Stimulated activated CD4-positive, alpha-beta T cell treated with anti-CD3 and anti-CD28 coated beads, Interleukin-2, amount 100 ng/mL, for 48 hours (primary cell): ENCODE measurements at regions not wholly inside any gene's neighbourhood (a gene's known extent, or its start where the extent isn't known, plus 50 kb on each side); places are given as distances from the start of the nearest gene placed in this dataset.
"Not testable (repeated sequence)": the region's sequence is repeated elsewhere in the genome, so short reads cannot be mapped to it uniquely, and the experiment has no call there.

Experiments
- DNase-seq, 2 donors: peaks; one replicate each; pipeline ENCODE4 v3.0.0-alpha.2; 2020

- no peak for DNase-seq
Measured at GRCh38 chr3:22401499-22401898, 650.5 kb upstream of the ZNF385D start.

- DNase-seq = no peak
Measured at GRCh38 chr3:22414239-22414638, 663.2 kb upstream of the ZNF385D start.

GRCh38 chr3:22416838-22417446 lies 665.9 kb upstream of the ZNF385D start:
- not testable (repeated sequence) for DNase-seq

GRCh38 chr3:22419261-22419660 lies 668.3 kb upstream of the ZNF385D start:
- DNase-seq = no peak

- DNase-seq = no peak
Measured at GRCh38 chr3:22421589-22421988, 670.6 kb upstream of the ZNF385D start.

- DNase-seq = no peak
Measured at GRCh38 chr3:22431334-22431733, 680.3 kb upstream of the ZNF385D start.

- DNase-seq = no peak
Measured at GRCh38 chr3:22439626-22440025, 688.6 kb upstream of the ZNF385D start.

- no peak for DNase-seq
Measured at GRCh38 chr3:22441711-22442110, 690.7 kb upstream of the ZNF385D start.

GRCh38 chr3:22443571-22444233 lies 692.7 kb upstream of the ZNF385D start:
- DNase-seq = no peak

GRCh38 chr3:22445336-22445735 lies 694.3 kb upstream of the ZNF385D start:
- not testable (repeated sequence) for DNase-seq

GRCh38 chr3:22450786-22451400 lies 699.9 kb upstream of the ZNF385D start:
- DNase-seq = no peak

- no peak for DNase-seq
Measured at GRCh38 chr3:22451501-22451900, 700.5 kb upstream of the ZNF385D start.

- DNase-seq = no peak
Measured at GRCh38 chr3:22453906-22454535, 703.0 kb upstream of the ZNF385D start.

- DNase-seq = no peak
Measured at GRCh38 chr3:22469995-22470394, 719.0 kb upstream of the ZNF385D start.

- no peak for DNase-seq
Measured at GRCh38 chr3:22471557-22471956, 720.5 kb upstream of the ZNF385D start.

GRCh38 chr3:22474706-22475445 lies 723.9 kb upstream of the ZNF385D start:
- DNase-seq = no peak

- DNase-seq = no peak
Measured at GRCh38 chr3:22475665-22476240, 724.7 kb upstream of the ZNF385D start.

GRCh38 chr3:22476976-22477375 lies 726.0 kb upstream of the ZNF385D start:
- no peak for DNase-seq

- no peak for DNase-seq
Measured at GRCh38 chr3:22485954-22486353, 717.2 kb upstream of the UBE2E2 start.

- DNase-seq = no peak
Measured at GRCh38 chr3:22490747-22491146, 712.4 kb upstream of the UBE2E2 start.

GRCh38 chr3:22491344-22491743 lies 711.8 kb upstream of the UBE2E2 start:
- no peak for DNase-seq

- no peak for DNase-seq
Measured at GRCh38 chr3:22492342-22492741, 710.8 kb upstream of the UBE2E2 start.

GRCh38 chr3:22495241-22495640 lies 707.9 kb upstream of the UBE2E2 start:
- DNase-seq = no peak
